ENCODE measurements at regions not wholly inside any gene's neighbourhood (a gene's known extent, or its start where the extent isn't known, plus 50 kb on each side); places are given as distances from the start of the nearest gene placed in this dataset.

GRCh38 chr5:40446910-40447309 lies 232.8 kb upstream of the PTGER4 start:
- DNase-seq (ENCODE audit: low read depth in 1 of 2, low spot score in 1 of 2) (peak; percentile 63 to 86), ATAC-seq (peak; percentile 100), FAIRE-seq (peak; percentile 36)
- ChIA-PET CTCF (no interaction called here), POLR2A (no interaction called here)
- Histone ChIP-seq H3K27ac (peak overlapping the region in 1 of 2 experiments; percentile 60; a peak in 2 of 6 replicates), H3K4me2 (peak overlapping the region; percentile 53), H3K4me1 (peaks cover 12% of the 10 kb centered on the region), H3K9me3 (peaks cover 4% of the 10 kb centered on the region; the same call in 1 of the 3 replicates), H3K4me3 (no peak overlapping the region)
- TF ChIP-seq POLR2AphosphoS2 (conservative IDR thresholded peaks at IDR 0.05; ENCODE audit: low read length): no peak
- peak; percentile 84 for TF ChIP-seq JUNB (IDR thresholded peaks at IDR 0.05)
- no peak for TF ChIP-seq NR3C1 (IDR thresholded peaks at IDR 0.05)
- TF ChIP-seq CBX8 (IDR thresholded peaks at IDR 0.05): no peak
- TF ChIP-seq CEBPB (IDR thresholded peaks at IDR 0.05): 0 out of 4 replicates have a peak, but pooled peaks of 1 of the 2 experiments have one; percentile 30
- TF ChIP-seq FOSL2 (IDR thresholded peaks at IDR 0.05): peak; percentile 93
- peak; percentile 96 for TF ChIP-seq FOSL2 (CRISPR knock-in tag; IDR thresholded peaks at IDR 0.05)
- TF ChIP-seq GATA3 (IDR thresholded peaks at IDR 0.05; ENCODE audit: borderline replicate concordance): peak; percentile 16; the same call in 1 of the 2 replicates
- TF ChIP-seq RAD21 (conservative IDR thresholded peaks at IDR 0.05 in 1 of 2, IDR thresholded peaks at IDR 0.05 in 1 of 2): peak; percentile 9 to 26; a peak in 1 of 5 replicates
- 0 out of 3 replicates have a peak, but pooled peaks have one; percentile 5 for TF ChIP-seq SMC3 (IDR thresholded peaks at IDR 0.05)
- peak; percentile 44; the same call in 1 of the 2 replicates for TF ChIP-seq MAX (IDR thresholded peaks at IDR 0.05)
- WGBS (ENCODE audit: missing lambda C conversion rate): 0% methylated on average over 1 of the region's 1 CpG

- DNase-seq (ENCODE audit: low read depth in 1 of 2, low spot score in 1 of 2): no peak
These were observed 237.4 kb upstream of the PTGER4 start for GRCh38 chr5:40442346-40442745.

GRCh38 chr5:40441733-40442132 lies 238.0 kb upstream of the PTGER4 start:
- DNase-seq (ENCODE audit: low read depth in 1 of 2, low spot score in 1 of 2) (no peak), FAIRE-seq (no peak), ATAC-seq (no peak)
- Histone ChIP-seq H3K4me1 (peaks cover 9% of the 10 kb centered on the region; the same call in 2 of the 3 replicates), H3K4me2 (no peak overlapping the region), H3K4me3 (no peak overlapping the region), H3K9me3 (peaks cover 3% of the 10 kb centered on the region; the same call in 1 of the 3 replicates), H3K27ac (no peak overlapping the region)
- 87% methylated on average over 4 of the region's 4 CpGs for WGBS (ENCODE audit: missing lambda C conversion rate)
- ChIA-PET POLR2A (no interaction called here), CTCF (no interaction called here)
- TF ChIP-seq HMGXB4 (CRISPR knock-in tag; IDR thresholded peaks at IDR 0.05; ENCODE audit: borderline replicate concordance) (no peak), E2F6 (IDR thresholded peaks at IDR 0.05; ENCODE audit: borderline replicate concordance, low read depth) (no peak), EHMT2 (IDR thresholded peaks at IDR 0.05; ENCODE audit: low read depth) (no peak), ELK1 (IDR thresholded peaks at IDR 0.05; ENCODE audit: low read depth, low read length) (no peak), RAD21 (conservative IDR thresholded peaks at IDR 0.05 in 1 of 2, IDR thresholded peaks at IDR 0.05 in 1 of 2) (no peak), SREBF2 (IDR thresholded peaks at IDR 0.05) (no peak), HDAC2 (IDR thresholded peaks at IDR 0.05) (no peak), ZNF302 (CRISPR knock-in tag; IDR thresholded peaks at IDR 0.05) (no peak), BHLHE40 (IDR thresholded peaks at IDR 0.05; ENCODE audit: low read depth, low read length) (no peak), NPAS2 (CRISPR knock-in tag; IDR thresholded peaks at IDR 0.05; ENCODE audit: borderline replicate concordance) (no peak), ATOH8 (CRISPR knock-in tag; IDR thresholded peaks at IDR 0.05; ENCODE audit: low read depth) (no peak), TP53 (CRISPR knock-in tag; IDR thresholded peaks at IDR 0.05) (no peak), ZFP36 (IDR thresholded peaks at IDR 0.05; ENCODE audit: borderline replicate concordance, partially characterized antibody) (no peak), POLR2A (IDR thresholded peaks at IDR 0.05; ENCODE audit: low read length) (no peak), EHF (CRISPR knock-in tag; IDR thresholded peaks at IDR 0.05) (no peak), MAFK (IDR thresholded peaks at IDR 0.05; ENCODE audit: partially characterized antibody) (no peak)

More at GRCh38 chr5:40442346-40442745, 237.4 kb upstream of the PTGER4 start:
- ATAC-seq (no peak), FAIRE-seq (no peak)
- no peak for TF ChIP-seq MYC (IDR thresholded peaks at IDR 0.05; ENCODE audit: borderline replicate concordance, low read length)
- no peak for TF ChIP-seq RAD21 (conservative IDR thresholded peaks at IDR 0.05 in 1 of 2, IDR thresholded peaks at IDR 0.05 in 1 of 2)
- TF ChIP-seq ZSCAN20 (CRISPR knock-in tag; IDR thresholded peaks at IDR 0.05): no peak
- TF ChIP-seq NFE2L2 (conservative IDR thresholded peaks at IDR 0.05; ENCODE audit: low read length): no peak
- TF ChIP-seq ELK1 (IDR thresholded peaks at IDR 0.05; ENCODE audit: low read depth, low read length): no peak
- TF ChIP-seq MAFK (IDR thresholded peaks at IDR 0.05; ENCODE audit: partially characterized antibody): no peak
- no peak for TF ChIP-seq CBX2 (IDR thresholded peaks at IDR 0.05; ENCODE audit: borderline replicate concordance, low read depth)
- Histone ChIP-seq H3K4me1 (peaks cover 15% of the 10 kb centered on the region), H3K4me2 (no peak overlapping the region), H3K27ac (no peak overlapping the region), H3K9me3 (peaks cover 4% of the 10 kb centered on the region; the same call in 1 of the 3 replicates), H3K4me3 (no peak overlapping the region)
- POLR2A ChIA-PET: no interaction called here
- CTCF ChIA-PET: no interaction called here
- WGBS (ENCODE audit: missing lambda C conversion rate): 16% methylated on average over 2 of the region's 2 CpGs
